Stimulated activated naive CD8-positive, alpha-beta T cell treated with anti-CD3 and anti-CD28 coated beads, Interleukin-15, Interleukin-2, amounts not matched to agents 100 ng/mL and 50 ng/mL, for 24 hours (primary cell): ENCODE measurements at regions not wholly inside any gene's neighbourhood (a gene's known extent, or its start where the extent isn't known, plus 50 kb on each side); places are given as distances from the start of the nearest gene placed in this dataset.

Experiments
- H3K27ac Mint-ChIP-seq: one replicate; pipeline ENCODE4 v1.8.0; 2021; ENCODE audit warnings: mild to moderate bottlenecking, mixed read lengths
- H3K27me3 Mint-ChIP-seq: one replicate; pipeline ENCODE4 v1.8.0; 2021; ENCODE audit warnings: mixed read lengths
- H3K36me3 Mint-ChIP-seq: one replicate; pipeline ENCODE4 v1.8.0; 2021; ENCODE audit warnings: low read depth, mixed read lengths
- H3K4me1 Mint-ChIP-seq: one replicate; pipeline ENCODE4 v1.8.0; 2021; ENCODE audit warnings: low read depth, mixed read lengths
- H3K4me3 Mint-ChIP-seq: one replicate; pipeline ENCODE4 v1.8.0; 2021; ENCODE audit warnings: mild to moderate bottlenecking, mixed read lengths
- H3K9me3 Mint-ChIP-seq: one replicate; pipeline ENCODE4 v1.8.0; 2021; ENCODE audit warnings: mixed read lengths

DNA sequence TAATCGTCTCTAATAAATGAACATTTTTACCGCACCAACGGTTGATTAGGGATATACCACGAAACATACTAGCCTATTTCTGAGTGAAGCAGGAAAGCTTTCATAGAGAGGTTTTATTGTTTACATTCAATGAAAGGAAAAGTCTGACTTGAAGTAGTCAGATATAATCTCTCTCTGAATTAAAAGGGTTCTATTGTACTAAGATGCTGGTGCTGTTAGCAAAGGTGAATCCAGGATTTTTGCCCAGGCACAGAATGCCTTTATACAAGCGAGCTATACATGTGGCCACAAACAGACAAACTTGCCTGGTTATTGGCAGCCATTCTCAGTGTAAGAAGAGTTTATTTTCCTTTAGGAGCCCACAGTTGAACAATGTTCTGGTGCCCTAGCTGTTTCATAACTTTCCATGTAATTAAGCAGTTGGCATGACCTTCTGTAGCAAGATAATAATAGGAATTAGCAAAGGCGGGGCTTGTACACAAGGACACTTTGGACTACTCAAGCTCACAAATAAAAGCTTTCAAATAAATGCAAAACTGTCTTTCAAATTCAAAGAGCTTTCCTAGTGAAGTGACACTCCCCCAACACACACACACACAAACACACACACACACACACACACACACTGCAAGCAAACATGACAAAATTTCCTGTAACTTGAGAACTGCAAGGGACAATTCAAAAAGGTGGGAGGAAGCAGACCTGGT lies 198.7 kb upstream of the MAP3K1 start:
- H3K9me3 Mint-ChIP-seq = peaks cover 11% of the 10 kb centered on the region
- peaks cover 14% of the 10 kb centered on the region for H3K36me3 Mint-ChIP-seq
- no peaks in the 10 kb centered on the region for H3K27me3 Mint-ChIP-seq
- H3K4me1 Mint-ChIP-seq = peaks cover 51% of the 10 kb centered on the region
- H3K27ac Mint-ChIP-seq = no peak overlapping the region
- H3K4me3 Mint-ChIP-seq = no peak overlapping the region

DNA sequence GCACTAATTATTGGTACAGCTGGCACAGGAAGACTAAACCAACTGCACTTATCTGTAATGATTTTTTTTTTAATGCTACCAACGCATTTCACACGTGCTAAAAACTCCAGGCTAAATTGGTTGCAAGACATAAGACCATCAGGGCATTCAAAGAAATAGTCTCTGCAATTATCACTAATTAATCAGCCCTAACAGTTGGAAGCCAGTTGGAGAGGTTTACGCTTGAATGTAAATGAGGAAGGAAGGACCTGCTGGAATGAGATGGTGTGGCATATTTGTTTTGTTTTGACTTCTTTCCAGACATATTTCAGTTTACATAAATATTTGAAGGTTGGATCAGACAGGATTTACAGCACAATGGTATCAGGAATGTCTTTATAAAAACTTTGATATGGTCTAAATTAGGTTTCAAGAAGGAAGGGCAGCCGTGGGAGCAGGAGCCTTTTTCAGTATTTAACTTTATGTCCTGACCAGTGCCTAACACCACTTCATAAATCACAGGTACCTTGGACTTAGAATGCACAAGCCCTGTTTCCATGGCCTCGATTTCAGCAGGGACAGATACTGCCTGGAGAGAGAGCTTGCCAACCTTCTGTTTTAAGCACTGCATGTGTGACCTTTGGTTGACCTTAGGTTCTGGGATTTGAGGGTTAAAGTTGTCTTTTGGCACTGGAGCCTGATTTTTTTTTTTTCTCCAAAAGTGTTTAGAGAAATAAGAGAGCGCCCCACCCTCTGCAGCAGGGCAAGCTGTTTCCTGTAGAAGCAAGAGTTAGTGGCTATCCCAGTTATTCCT lies 199.8 kb upstream of the MAP3K1 start:
- H3K27me3 Mint-ChIP-seq = no peaks in the 10 kb centered on the region
- H3K4me1 Mint-ChIP-seq = peaks cover 61% of the 10 kb centered on the region
- peaks cover 16% of the 10 kb centered on the region for H3K9me3 Mint-ChIP-seq
- H3K27ac Mint-ChIP-seq = no peak overlapping the region
- no peak overlapping the region for H3K4me3 Mint-ChIP-seq
- peaks cover 18% of the 10 kb centered on the region for H3K36me3 Mint-ChIP-seq

GRCh38 chr5:56612759-56613158 lies 202.6 kb upstream of the MAP3K1 start:
- Mint-ChIP-seq H3K4me3 (no peak overlapping the region), H3K9me3 (peaks cover 16% of the 10 kb centered on the region), H3K27ac (no peak overlapping the region), H3K4me1 (peaks cover 71% of the 10 kb centered on the region), H3K36me3 (peaks cover 17% of the 10 kb centered on the region), H3K27me3 (no peaks in the 10 kb centered on the region)

DNA sequence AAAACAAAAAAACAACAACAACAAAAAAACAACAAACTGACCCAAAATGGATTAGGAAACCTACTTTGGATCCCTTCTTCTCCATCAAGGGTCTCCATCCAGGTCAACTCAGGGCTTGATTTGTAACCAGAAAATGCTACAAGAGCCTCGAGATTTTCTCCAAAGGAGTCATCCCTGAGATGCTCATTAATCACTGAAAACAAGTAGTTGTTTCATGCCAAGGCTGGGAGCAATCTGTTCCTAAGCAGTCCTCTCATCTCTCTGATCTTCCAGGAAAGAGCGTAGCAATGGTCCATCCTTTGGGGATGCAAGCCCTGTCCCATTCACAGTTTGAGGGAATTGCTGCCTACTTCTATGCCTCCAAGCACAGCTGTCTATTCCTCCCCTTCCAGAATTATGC lies 203.0 kb upstream of the MAP3K1 start:
- peaks cover 16% of the 10 kb centered on the region for H3K36me3 Mint-ChIP-seq
- no peak overlapping the region for H3K27ac Mint-ChIP-seq
- peaks cover 16% of the 10 kb centered on the region for H3K9me3 Mint-ChIP-seq
- H3K27me3 Mint-ChIP-seq = no peaks in the 10 kb centered on the region
- H3K4me3 Mint-ChIP-seq = no peak overlapping the region
- peaks cover 72% of the 10 kb centered on the region for H3K4me1 Mint-ChIP-seq

DNA sequence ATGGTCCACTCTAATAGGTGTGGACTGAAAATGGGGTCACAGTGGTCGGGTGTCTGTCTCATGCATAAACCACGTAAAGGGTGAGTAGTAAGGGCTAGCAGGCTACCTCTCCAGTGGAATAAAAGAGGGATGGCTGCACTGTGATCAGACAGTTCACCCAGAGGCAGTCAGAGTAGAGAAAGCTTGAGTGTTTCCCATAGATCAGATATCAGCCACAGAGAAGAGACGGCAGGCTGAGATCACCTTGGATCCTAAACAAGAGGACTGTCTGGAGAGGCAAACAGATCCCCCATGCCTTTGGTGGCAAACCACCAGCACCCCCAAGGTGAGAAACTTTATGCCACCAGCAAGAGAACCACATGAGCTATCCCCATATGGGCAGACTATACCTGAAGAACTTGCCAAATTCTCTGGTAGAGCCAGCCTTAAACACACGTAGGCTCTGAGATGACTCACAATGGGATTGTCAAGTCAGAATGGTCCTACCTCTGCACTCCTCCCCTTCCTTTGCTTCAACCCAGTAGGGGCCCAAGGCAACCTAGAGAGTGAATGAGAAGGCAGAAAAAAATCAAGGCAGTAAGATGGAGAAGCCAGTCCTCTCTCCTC lies 205.2 kb upstream of the MAP3K1 start:
- peak overlapping the region; percentile 12 for H3K27ac Mint-ChIP-seq
- peaks cover 53% of the 10 kb centered on the region for H3K4me1 Mint-ChIP-seq
- no peaks in the 10 kb centered on the region for H3K27me3 Mint-ChIP-seq
- no peak overlapping the region for H3K4me3 Mint-ChIP-seq
- H3K36me3 Mint-ChIP-seq = peaks cover 16% of the 10 kb centered on the region
- H3K9me3 Mint-ChIP-seq = peaks cover 16% of the 10 kb centered on the region

- no peak overlapping the region for H3K4me3 Mint-ChIP-seq
- H3K27me3 Mint-ChIP-seq = no peaks in the 10 kb centered on the region
- H3K9me3 Mint-ChIP-seq = peaks cover 16% of the 10 kb centered on the region
- H3K36me3 Mint-ChIP-seq = peaks cover 16% of the 10 kb centered on the region
- H3K27ac Mint-ChIP-seq = no peak overlapping the region
- H3K4me1 Mint-ChIP-seq = peaks cover 36% of the 10 kb centered on the region
Measured at GRCh38 chr5:56608217-56608925, 207.0 kb upstream of the MAP3K1 start.

GRCh38 chr5:56607551-56607950 lies 207.8 kb upstream of the MAP3K1 start:
- Mint-ChIP-seq H3K9me3 (peaks cover 16% of the 10 kb centered on the region), H3K4me1 (peaks cover 34% of the 10 kb centered on the region), H3K36me3 (peaks cover 16% of the 10 kb centered on the region), H3K27ac (no peak overlapping the region), H3K27me3 (no peaks in the 10 kb centered on the region), H3K4me3 (no peak overlapping the region)

- Mint-ChIP-seq H3K4me3 (no peak overlapping the region), H3K36me3 (peaks cover 16% of the 10 kb centered on the region), H3K27me3 (no peaks in the 10 kb centered on the region)
Measured at GRCh38 chr5:56607074-56607473, 208.3 kb upstream of the MAP3K1 start.

GRCh38 chr5:56606192-56606591 lies 209.2 kb upstream of the MAP3K1 start:
- H3K4me3 Mint-ChIP-seq = no peak overlapping the region
- peaks cover 9% of the 10 kb centered on the region for H3K9me3 Mint-ChIP-seq
- H3K27me3 Mint-ChIP-seq = no peaks in the 10 kb centered on the region
- no peak overlapping the region for H3K27ac Mint-ChIP-seq
- peaks cover 23% of the 10 kb centered on the region for H3K4me1 Mint-ChIP-seq
- peaks cover 8% of the 10 kb centered on the region for H3K36me3 Mint-ChIP-seq

More at GRCh38 chr5:56607074-56607473, 208.3 kb upstream of the MAP3K1 start:
- Mint-ChIP-seq H3K4me1 (peaks cover 30% of the 10 kb centered on the region), H3K27ac (no peak overlapping the region), H3K9me3 (peaks cover 16% of the 10 kb centered on the region)

DNA sequence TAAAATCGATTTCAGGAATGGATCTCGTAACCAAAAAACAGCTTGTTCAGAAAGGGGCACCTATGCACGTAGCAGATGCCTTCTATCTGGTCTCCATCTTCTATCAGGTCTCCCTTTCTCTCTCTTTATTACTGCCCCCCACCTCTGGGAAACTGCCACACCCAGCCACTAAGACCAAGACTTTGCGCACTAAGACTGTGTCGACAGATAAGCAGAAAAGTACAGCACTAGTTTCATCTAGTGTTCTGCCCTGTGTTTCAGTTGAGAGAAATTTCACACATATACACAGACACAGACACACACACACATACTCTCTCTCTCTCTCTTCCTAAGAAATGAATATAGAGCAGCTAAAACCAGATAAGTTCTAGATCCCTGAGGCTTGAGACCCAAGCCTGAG lies 210.1 kb upstream of the MAP3K1 start:
- H3K36me3 Mint-ChIP-seq = no peaks in the 10 kb centered on the region
- H3K27ac Mint-ChIP-seq = no peak overlapping the region
- peaks cover 15% of the 10 kb centered on the region for H3K4me1 Mint-ChIP-seq
- H3K9me3 Mint-ChIP-seq = peaks cover under 1% of the 10 kb centered on the region
- H3K4me3 Mint-ChIP-seq = no peak overlapping the region
- H3K27me3 Mint-ChIP-seq = no peaks in the 10 kb centered on the region

DNA sequence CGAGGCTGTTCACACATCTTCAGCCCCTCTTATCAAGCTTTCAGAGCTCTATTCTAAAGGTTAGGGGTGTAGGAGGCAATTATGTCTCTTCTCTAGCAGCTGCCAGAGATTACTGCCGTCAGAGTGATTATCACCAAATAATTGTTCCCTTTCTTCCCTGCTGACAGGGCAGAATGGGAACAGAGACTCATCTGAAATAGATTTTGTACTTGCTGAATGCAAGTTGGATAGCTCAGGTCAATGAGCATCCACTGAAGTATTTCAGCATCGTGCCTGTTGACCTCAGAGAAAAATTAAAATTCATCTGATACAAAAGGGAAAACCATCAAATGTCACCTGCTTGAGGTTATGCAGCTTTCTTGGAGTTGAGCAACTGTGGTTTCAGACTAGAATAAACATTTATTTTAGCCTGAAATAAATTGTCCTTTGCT lies 213.7 kb upstream of the MAP3K1 start:
- H3K27me3 Mint-ChIP-seq = no peaks in the 10 kb centered on the region
- no peaks in the 10 kb centered on the region for H3K9me3 Mint-ChIP-seq
- H3K36me3 Mint-ChIP-seq = no peaks in the 10 kb centered on the region
- no peak overlapping the region for H3K4me3 Mint-ChIP-seq
- H3K4me1 Mint-ChIP-seq = peaks cover 7% of the 10 kb centered on the region
- no peak overlapping the region for H3K27ac Mint-ChIP-seq

DNA sequence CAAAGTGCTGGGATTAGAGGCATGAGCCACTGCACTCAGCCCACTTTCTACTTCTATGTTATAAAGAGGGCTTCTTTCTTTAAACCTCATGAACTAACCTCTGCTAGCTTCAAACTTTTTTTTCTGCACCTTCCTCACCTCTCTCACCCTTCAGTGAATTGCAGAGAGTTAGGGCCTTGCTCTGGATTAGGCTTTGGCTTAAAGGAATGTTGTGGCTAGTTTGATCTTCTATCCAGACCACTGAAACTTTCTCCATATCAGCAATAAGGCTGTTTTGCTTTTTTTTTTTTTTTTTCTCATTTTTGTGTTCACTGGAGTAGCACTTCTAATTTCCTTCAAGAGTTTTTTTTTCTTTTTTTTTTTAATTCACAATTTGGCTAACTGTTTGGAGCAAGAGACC lies 216.4 kb upstream of the MAP3K1 start:
- Mint-ChIP-seq H3K4me1 (peaks cover 7% of the 10 kb centered on the region), H3K27ac (no peak overlapping the region), H3K4me3 (no peak overlapping the region), H3K27me3 (no peaks in the 10 kb centered on the region), H3K9me3 (no peaks in the 10 kb centered on the region), H3K36me3 (no peaks in the 10 kb centered on the region)

DNA sequence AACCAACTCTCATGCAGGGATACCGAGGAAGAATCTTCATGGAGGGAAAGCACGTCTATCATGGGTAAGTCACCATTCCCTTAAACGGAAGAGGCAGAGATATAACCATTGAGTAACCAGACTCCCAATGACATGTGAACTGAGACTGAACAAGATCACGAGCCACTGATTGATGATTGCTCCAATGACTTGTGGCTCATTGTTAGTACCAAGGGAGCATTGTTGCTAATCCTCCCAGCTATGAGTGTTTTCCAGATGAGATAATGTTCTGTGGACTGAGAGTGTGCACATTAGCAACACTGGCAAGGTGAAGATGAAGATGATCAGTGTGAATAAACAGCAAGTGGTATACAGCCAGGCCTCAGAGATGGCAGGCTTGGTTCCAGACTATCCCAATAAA lies 219.2 kb upstream of the MAP3K1 start:
- Mint-ChIP-seq H3K27me3 (no peaks in the 10 kb centered on the region), H3K4me3 (no peak overlapping the region), H3K27ac (no peak overlapping the region), H3K9me3 (no peaks in the 10 kb centered on the region), H3K36me3 (no peaks in the 10 kb centered on the region), H3K4me1 (no peaks in the 10 kb centered on the region)

- Mint-ChIP-seq H3K4me1 (no peaks in the 10 kb centered on the region), H3K4me3 (no peak overlapping the region), H3K36me3 (no peaks in the 10 kb centered on the region), H3K27ac (no peak overlapping the region), H3K27me3 (no peaks in the 10 kb centered on the region), H3K9me3 (no peaks in the 10 kb centered on the region)
Measured at GRCh38 chr5:56595566-56595965, 219.8 kb upstream of the MAP3K1 start.

GRCh38 chr5:56594792-56595191 lies 220.6 kb upstream of the MAP3K1 start:
- H3K9me3 Mint-ChIP-seq = no peaks in the 10 kb centered on the region
- no peaks in the 10 kb centered on the region for H3K36me3 Mint-ChIP-seq
- H3K27me3 Mint-ChIP-seq = no peaks in the 10 kb centered on the region
- H3K4me1 Mint-ChIP-seq = peaks cover 6% of the 10 kb centered on the region
- no peak overlapping the region for H3K27ac Mint-ChIP-seq
- H3K4me3 Mint-ChIP-seq = no peak overlapping the region
